GM23338 (cell line): ENCODE measurements at regions not wholly inside any gene's neighbourhood (a gene's known extent, or its start where the extent isn't known, plus 50 kb on each side); places are given as distances from the start of the nearest gene placed in this dataset.

Experiments
- ATAC-seq: fragments of 200-7000 bp; cut with Tn5 transposase; 3 replicates; pipeline ENCODE4 v1.9.1; 2020
- DNase-seq: peaks from one replicate; pipeline ENCODE4 v3.0.0-alpha.2; 2015; ENCODE audit warnings: low spot score
- H2AFZ ChIP-seq: fragments of 200-600 bp; sonication (generic); 2 replicates; pipeline ENCODE4 v1.8.0; 2016; ENCODE audit warnings: antibody characterized with exemption, mild to moderate bottlenecking, moderate library complexity
- H3F3A ChIP-seq: fragments of 200-600 bp; sonication (generic); replicated peaks from 2 replicates; pipeline ENCODE4 v1.8.0; 2017; ENCODE audit warnings: antibody characterized with exemption, mixed run types, low read depth
- H3K27ac ChIP-seq: fragments of 200-600 bp; sonication (generic); 2 replicates; pipeline ENCODE4 v1.6.1; 2016; ENCODE audit warnings: low read depth
- H3K27me3 ChIP-seq: fragments of 200-600 bp; sonication (generic); 2 replicates; pipeline ENCODE4 v1.8.0; 2016; ENCODE audit warnings: mild to moderate bottlenecking, mixed run types, moderate library complexity; ENCODE audit not compliant: insufficient read depth
- H3K36me3 ChIP-seq: fragments of 200-600 bp; sonication (generic); 2 replicates; pipeline ENCODE4 v1.8.0; 2016; ENCODE audit warnings: mild to moderate bottlenecking; ENCODE audit not compliant: insufficient read depth
- H3K4me1 ChIP-seq: fragments of 200-600 bp; sonication (generic); 2 replicates; pipeline ENCODE4 v1.8.0; 2016; ENCODE audit warnings: mild to moderate bottlenecking, moderate library complexity; ENCODE audit not compliant: insufficient read depth
- H3K4me2 ChIP-seq: fragments of 200-600 bp; sonication (generic); 2 replicates; pipeline ENCODE4 v1.7.1; 2017; ENCODE audit warnings: mixed run types
- H3K4me3 ChIP-seq: fragments of 200-600 bp; sonication (generic); 2 replicates; pipeline ENCODE4 v1.6.1; 2016; ENCODE audit warnings: mixed run types
- H3K79me2 ChIP-seq: fragments of 200-600 bp; sonication (generic); replicated peaks from 2 replicates; pipeline ENCODE4 v1.8.0; 2017; ENCODE audit warnings: mild to moderate bottlenecking; ENCODE audit not compliant: insufficient read depth
- H3K9me2 ChIP-seq: fragments of 200-600 bp; sonication (generic); 2 replicates; pipeline ENCODE4 v1.8.0; 2017; ENCODE audit not compliant: insufficient read depth
- H4K20me1 ChIP-seq: fragments of 200-600 bp; sonication (generic); replicated peaks from 2 replicates; pipeline ENCODE4 v1.8.0; 2017; ENCODE audit warnings: mild to moderate bottlenecking; ENCODE audit not compliant: insufficient read depth
- H3K27ac Mint-ChIP-seq: 2 replicates; pipeline ENCODE4 v1.8.0; 2020; ENCODE audit warnings: inconsistent platforms, mild to moderate bottlenecking, moderate library complexity, mixed read lengths
- H3K27me3 Mint-ChIP-seq: 3 replicates; pipeline ENCODE4 v1.8.0; 2022; ENCODE audit warnings: low read depth, mild to moderate bottlenecking, moderate library complexity, mixed read lengths, inconsistent platforms; ENCODE audit not compliant: insufficient read depth, poor library complexity
- H3K36me3 Mint-ChIP-seq: 3 replicates; pipeline ENCODE4 v1.8.0; 2021; ENCODE audit warnings: low read depth, mild to moderate bottlenecking, inconsistent platforms, moderate library complexity, mixed read lengths
- H3K4me1 Mint-ChIP-seq: 3 replicates; pipeline ENCODE4 v1.8.0; 2020; ENCODE audit warnings: mild to moderate bottlenecking, inconsistent platforms, mixed read lengths
- H3K4me3 Mint-ChIP-seq: 3 replicates; pipeline ENCODE4 v1.8.0; 2021; ENCODE audit warnings: moderate library complexity, mild to moderate bottlenecking, inconsistent platforms, mixed read lengths
- H3K9me3 Mint-ChIP-seq: 3 replicates; pipeline ENCODE4 v1.8.0; 2020; ENCODE audit warnings: moderate library complexity, mild to moderate bottlenecking, inconsistent platforms, mixed read lengths
- ETS1 ChIP-seq: IDR thresholded peaks from 2 replicates; pipeline ENCODE4 v1.6.1; 2016; ENCODE audit warnings: antibody characterized with exemption
- EZH2 ChIP-seq: fragments of 200-600 bp; sonication (generic); IDR thresholded peaks from one replicate; pipeline ENCODE4 v1.8.0; 2017; ENCODE audit warnings: antibody characterized with exemption, mild to moderate bottlenecking, low read depth; ENCODE audit not compliant: unreplicated experiment
- EZH2phosphoT487 ChIP-seq: fragments of 200-600 bp; sonication (generic); IDR thresholded peaks from one replicate; pipeline ENCODE4 v1.8.1; 2018; ENCODE audit warnings: antibody characterized with exemption; ENCODE audit not compliant: unreplicated experiment
- JUNB ChIP-seq: IDR thresholded peaks from one replicate; pipeline ENCODE4 v1.6.1; 2016; ENCODE audit warnings: antibody characterized with exemption; ENCODE audit not compliant: unreplicated experiment
- NANOG ChIP-seq: IDR thresholded peaks from 2 replicates; pipeline ENCODE4 v1.6.1; 2016; ENCODE audit warnings: antibody characterized with exemption, borderline replicate concordance
- POLR2AphosphoS5 ChIP-seq: IDR thresholded peaks from 2 replicates; pipeline ENCODE4 v1.6.1; 2016; ENCODE audit warnings: antibody characterized with exemption, low read depth
- REST ChIP-seq: IDR thresholded peaks from one replicate; pipeline ENCODE4 v1.6.1; 2018; ENCODE audit warnings: antibody characterized with exemption; ENCODE audit not compliant: unreplicated experiment
- ZNF462 ChIP-seq: fragments of 250-450 bp; sonication (Bioruptor Pico); IDR thresholded peaks from 2 replicates; pipeline ENCODE4 v1.5.0; 2020; ENCODE audit warnings: mild to moderate bottlenecking, moderate library complexity

- H3K36me3 ChIP-seq, result no peaks in the 10 kb centered on the region
- H3K9me3 Mint-ChIP-seq, result no peaks in the 10 kb centered on the region
- ATAC-seq, result no peak
- H3K9me2 ChIP-seq, result no peaks in the 10 kb centered on the region
- H3K79me2 ChIP-seq, result no peaks in the 10 kb centered on the region
- no peaks in the 10 kb centered on the region for H4K20me1 ChIP-seq
- peaks cover 3% of the 10 kb centered on the region for H3K27me3 Mint-ChIP-seq
- no peak overlapping the region for H3K4me3 Mint-ChIP-seq
- H3K4me1 Mint-ChIP-seq, result no peaks in the 10 kb centered on the region; the same call in 2 of the 3 replicates
- H3K4me3 ChIP-seq, result no peak overlapping the region
- H3K27ac ChIP-seq, result no peak overlapping the region
- no peaks in the 10 kb centered on the region for H3F3A ChIP-seq
- H3K36me3 Mint-ChIP-seq, result no peaks in the 10 kb centered on the region
- H3K4me2 ChIP-seq, result no peak overlapping the region
- no peak for TF ChIP-seq NANOG
- no peak for TF ChIP-seq POLR2AphosphoS5
- no peak for TF ChIP-seq EZH2
- no peak for TF ChIP-seq EZH2phosphoT487
- TF ChIP-seq JUNB, result no peak
- TF ChIP-seq REST, result no peak
- no peak for TF ChIP-seq ETS1
- TF ChIP-seq ZNF462 (CRISPR knock-in tag), result no peak
- no peak overlapping the region for H2AFZ ChIP-seq
- H3K27ac Mint-ChIP-seq, result no peak overlapping the region
- H3K4me1 ChIP-seq, result no peaks in the 10 kb centered on the region
- no peaks in the 10 kb centered on the region for H3K27me3 ChIP-seq
- no peak for DNase-seq
Measured at GRCh38 chr13:38563739-38564138, 123.1 kb upstream of the FREM2 start.
